NT2/D1 (cell line): ENCODE measurements at regions not wholly inside any gene's neighbourhood (a gene's known extent, or its start where the extent isn't known, plus 50 kb on each side); places are given as distances from the start of the nearest gene placed in this dataset.

ENCODE experiments used
- DNase-seq: peaks from one replicate; pipeline ENCODE4 v3.0.0-alpha.2; 2011; ENCODE audit warnings: low read depth, low spot score
- H3K27me3 ChIP-seq: 2 replicates; pipeline ENCODE4 v1.6.0; 2011; ENCODE audit warnings: mild to moderate bottlenecking; ENCODE audit not compliant: insufficient read length, insufficient read depth
- H3K36me3 ChIP-seq: 2 replicates; pipeline ENCODE4 v1.6.1; 2011; ENCODE audit warnings: mild to moderate bottlenecking, low read length, mixed read lengths; ENCODE audit not compliant: insufficient read depth, insufficient read length
- H3K4me1 ChIP-seq: 2 replicates; pipeline ENCODE4 v1.5.1; 2011; ENCODE audit not compliant: insufficient read depth, insufficient read length
- H3K4me3 ChIP-seq: 2 replicates; pipeline ENCODE4 v1.5.1; 2011; ENCODE audit warnings: low read depth; ENCODE audit not compliant: insufficient read length
- H3K9ac ChIP-seq: 2 replicates; pipeline ENCODE4 v1.6.0; 2011; ENCODE audit warnings: low read depth; ENCODE audit not compliant: insufficient read length
- H3K9me3 ChIP-seq: 2 replicates; pipeline ENCODE4 v1.5.1; 2011; ENCODE audit warnings: mild to moderate bottlenecking, low read length; ENCODE audit not compliant: insufficient read depth
- SUZ12 ChIP-seq: IDR thresholded peaks from 2 replicates; pipeline ENCODE4 v1.6.1; 2011; ENCODE audit not compliant: insufficient read length, insufficient read depth; ENCODE audit errors: extremely low read depth
- YY1 ChIP-seq: IDR thresholded peaks from 2 replicates; pipeline ENCODE4 v1.6.1; 2011; ENCODE audit not compliant: insufficient read length, insufficient read depth
- ZNF274 ChIP-seq: IDR thresholded peaks from 2 replicates; pipeline ENCODE4 v1.6.1; 2011; ENCODE audit warnings: mild to moderate bottlenecking, low read depth, low read length

GRCh38 chr1:25130895-25131294, 101.4 kb downstream of the SYF2 start:
- TF ChIP-seq ZNF274, result no peak
- TF ChIP-seq YY1, result no peak
- TF ChIP-seq SUZ12, result no peak
- Histone ChIP-seq H3K9ac (no peak overlapping the region), H3K4me3 (no peak overlapping the region), H3K9me3 (no peaks in the 10 kb centered on the region), H3K27me3 (no peaks in the 10 kb centered on the region), H3K4me1 (no peaks in the 10 kb centered on the region), H3K36me3 (no peaks in the 10 kb centered on the region)
- no peak for DNase-seq

GRCh38 chr1:25129380-25129779, 102.9 kb downstream of the SYF2 start:
- Histone ChIP-seq H3K4me3 (no peak overlapping the region), H3K9ac (no peak overlapping the region), H3K4me1 (no peaks in the 10 kb centered on the region), H3K36me3 (no peaks in the 10 kb centered on the region), H3K27me3 (no peaks in the 10 kb centered on the region), H3K9me3 (no peaks in the 10 kb centered on the region)
- DNase-seq, result no peak
- TF ChIP-seq YY1, result no peak
- TF ChIP-seq ZNF274, result no peak
- TF ChIP-seq SUZ12, result no peak

GRCh38 chr1:25128121-25128621, 104.1 kb downstream of the SYF2 start:
- Histone ChIP-seq H3K4me1 (no peaks in the 10 kb centered on the region), H3K36me3 (no peaks in the 10 kb centered on the region), H3K9ac (no peak overlapping the region), H3K4me3 (no peak overlapping the region), H3K27me3 (no peaks in the 10 kb centered on the region), H3K9me3 (no peaks in the 10 kb centered on the region)
- TF ChIP-seq SUZ12 (no peak), YY1 (no peak), ZNF274 (no peak)
- no peak for DNase-seq

GRCh38 chr1:25126562-25126961, 105.7 kb downstream of the SYF2 start:
- H3K9ac ChIP-seq, result no peak overlapping the region
- no peaks in the 10 kb centered on the region for H3K27me3 ChIP-seq
- H3K4me1 ChIP-seq, result peaks cover 4% of the 10 kb centered on the region
- TF ChIP-seq ZNF274 (no peak), YY1 (no peak), SUZ12 (no peak)
- no peaks in the 10 kb centered on the region for H3K36me3 ChIP-seq
- no peaks in the 10 kb centered on the region for H3K9me3 ChIP-seq
- H3K4me3 ChIP-seq, result no peak overlapping the region
- DNase-seq, result no peak

- H3K36me3 ChIP-seq, result no peaks in the 10 kb centered on the region
- H3K9me3 ChIP-seq, result no peaks in the 10 kb centered on the region
- no peak overlapping the region for H3K4me3 ChIP-seq
- no peak for DNase-seq
- no peaks in the 10 kb centered on the region for H3K27me3 ChIP-seq
- no peak for TF ChIP-seq YY1
- peaks cover 4% of the 10 kb centered on the region for H3K4me1 ChIP-seq
- H3K9ac ChIP-seq, result no peak overlapping the region
Measured at GRCh38 chr1:25123551-25123950, 108.8 kb downstream of the SYF2 start.

GRCh38 chr1:25122747-25123146, 109.6 kb downstream of the SYF2 start:
- Histone ChIP-seq H3K27me3 (no peaks in the 10 kb centered on the region), H3K9me3 (no peaks in the 10 kb centered on the region), H3K9ac (no peak overlapping the region), H3K4me1 (peaks cover 4% of the 10 kb centered on the region), H3K36me3 (no peaks in the 10 kb centered on the region), H3K4me3 (no peak overlapping the region)
- TF ChIP-seq ZNF274, result no peak
- no peak for TF ChIP-seq SUZ12
- no peak for TF ChIP-seq YY1
- no peak for DNase-seq

GRCh38 chr1:25120281-25120680, 112.0 kb downstream of the SYF2 start:
- no peak for TF ChIP-seq SUZ12
- no peak for TF ChIP-seq YY1
- TF ChIP-seq ZNF274, result no peak
- Histone ChIP-seq H3K9me3 (no peaks in the 10 kb centered on the region), H3K36me3 (no peaks in the 10 kb centered on the region), H3K4me3 (no peak overlapping the region), H3K9ac (no peak overlapping the region), H3K27me3 (no peaks in the 10 kb centered on the region), H3K4me1 (peaks cover 4% of the 10 kb centered on the region)
- no peak for DNase-seq

GRCh38 chr1:25118546-25118945, 113.8 kb downstream of the SYF2 start:
- Histone ChIP-seq H3K4me1 (peaks cover 4% of the 10 kb centered on the region), H3K36me3 (no peaks in the 10 kb centered on the region), H3K9ac (no peak overlapping the region), H3K27me3 (peaks cover 2% of the 10 kb centered on the region), H3K4me3 (no peak overlapping the region), H3K9me3 (no peaks in the 10 kb centered on the region)
- TF ChIP-seq SUZ12, result no peak
- TF ChIP-seq YY1, result no peak
- TF ChIP-seq ZNF274, result no peak
- DNase-seq, result no peak
